Left lung (tissue), 4 donors: ENCODE measurements at regions not wholly inside any gene's neighbourhood (a gene's known extent, or its start where the extent isn't known, plus 50 kb on each side); places are given as distances from the start of the nearest gene placed in this dataset.

ENCODE experiments used
- ATAC-seq: fragments of 200-7000 bp; cut with Tn5 transposase; one replicate; pipeline ENCODE4 v1.9.1; 2020; ENCODE audit warnings: moderate library complexity
- DNase-seq, 4 donors: peaks; one replicate each; pipeline ENCODE4 v3.0.0-alpha.2; 2013 to 2020
- H3K27ac ChIP-seq, 2 donors: fragments of 200-600 bp; sonication (generic) in 1 of 2; one replicate each; pipeline versions ENCODE4 v1.5.0 to v1.8.0; 2020 to 2021
- H3K27me3 ChIP-seq, 2 donors: fragments of 200-600 bp; sonication (generic) in 1 of 2; one replicate each; pipeline versions ENCODE4 v1.5.0 to v1.8.0; 2020 to 2021
- H3K36me3 ChIP-seq, 2 donors: fragments of 200-600 bp; sonication (generic) in 1 of 2; one replicate each; pipeline versions ENCODE4 v1.5.0 to v1.8.0; 2020 to 2021
- H3K4me1 ChIP-seq, 2 donors: fragments of 200-600 bp; one replicate each; pipeline ENCODE4 v1.8.0; 2021
- H3K4me3 ChIP-seq, 2 donors: fragments of 200-600 bp; sonication (generic) in 1 of 2; one replicate each; pipeline versions ENCODE4 v1.5.0 to v1.8.0; 2020 to 2021; ENCODE audit warnings: mild to moderate bottlenecking in 1 of 2
- H3K9me3 ChIP-seq, 2 donors: fragments of 200-600 bp; sonication (generic) in 1 of 2; one replicate each; pipeline versions ENCODE4 v1.5.0 to v1.8.0; 2020 to 2021
- CTCF ChIP-seq, 2 donors: fragments of 200-600 bp; sonication (generic) in 1 of 2; IDR thresholded peaks; one replicate each; pipeline versions ENCODE4 v1.5.0 to v1.8.0; 2021; ENCODE audit warnings: antibody characterized with exemption in 2 of 2
- intact Hi-C, 2 donors: fragments of 100-400 bp; cut with DNase I; formaldehyde crosslinking; loops; one replicate each; pipeline versions ENCODE4 v1.11.2 to v1.14.2; 2022
- donor health status: DM: no; HTN: yes; CAD: no.
- donor health status: DM: no; HTN: no; CAD: no.

- ATAC-seq: no peak
- TF ChIP-seq CTCF (IDR thresholded peaks at IDR 0.05): no peak
- intact Hi-C loops: no loop called here
- Histone ChIP-seq H3K4me1 (no peaks in the 10 kb centered on the region), H3K27me3 (no peaks in the 10 kb centered on the region), H3K27ac (no peak overlapping the region), H3K36me3 (no peaks in the 10 kb centered on the region), H3K4me3 (no peak overlapping the region), H3K9me3 (no peaks in the 10 kb centered on the region)
- DNase-seq: no peak
Measured at GRCh38 chr11:80214413-80214812, 773.6 kb upstream of the TENM4 start.

GRCh38 chr11:80211673-80212072 lies 770.8 kb upstream of the TENM4 start:
- ATAC-seq (no peak), DNase-seq (no peak)
- H3K36me3 ChIP-seq: no peaks in the 10 kb centered on the region
- intact Hi-C loops: no loop called here
- no peak for TF ChIP-seq CTCF (IDR thresholded peaks at IDR 0.05)
- H3K9me3 ChIP-seq: no peaks in the 10 kb centered on the region
- H3K4me3 ChIP-seq: no peak overlapping the region
- H3K4me1 ChIP-seq: no peaks in the 10 kb centered on the region
- H3K27me3 ChIP-seq: no peaks in the 10 kb centered on the region
- H3K27ac ChIP-seq: no peak overlapping the region

GRCh38 chr11:80204021-80204420 lies 763.2 kb upstream of the TENM4 start:
- no peak for ATAC-seq
- intact Hi-C loops: no loop called here
- Histone ChIP-seq H3K9me3 (no peaks in the 10 kb centered on the region), H3K4me3 (no peak overlapping the region), H3K36me3 (no peaks in the 10 kb centered on the region), H3K27me3 (no peaks in the 10 kb centered on the region), H3K27ac (no peak overlapping the region), H3K4me1 (no peaks in the 10 kb centered on the region)
- TF ChIP-seq CTCF (IDR thresholded peaks at IDR 0.05): no peak
- no peak for DNase-seq

- Histone ChIP-seq H3K4me3 (no peak overlapping the region), H3K4me1 (no peaks in the 10 kb centered on the region), H3K9me3 (no peaks in the 10 kb centered on the region), H3K27ac (no peak overlapping the region), H3K36me3 (no peaks in the 10 kb centered on the region), H3K27me3 (no peaks in the 10 kb centered on the region)
- TF ChIP-seq CTCF (IDR thresholded peaks at IDR 0.05): no peak
- intact Hi-C loops: no loop called here
- DNase-seq: no peak
- no peak for ATAC-seq
Measured at GRCh38 chr11:80196932-80197554, 756.2 kb upstream of the TENM4 start.

- intact Hi-C loops: no loop called here
- Histone ChIP-seq H3K4me1 (no peaks in the 10 kb centered on the region), H3K27me3 (no peaks in the 10 kb centered on the region), H3K27ac (no peak overlapping the region), H3K36me3 (no peaks in the 10 kb centered on the region), H3K4me3 (no peak overlapping the region), H3K9me3 (no peaks in the 10 kb centered on the region)
- DNase-seq (no peak), ATAC-seq (no peak)
- no peak for TF ChIP-seq CTCF (IDR thresholded peaks at IDR 0.05)
Measured at GRCh38 chr11:80196041-80196440, 755.2 kb upstream of the TENM4 start.
